A549 (cell line): ENCODE measurements at regions not wholly inside any gene's neighbourhood (a gene's known extent, or its start where the extent isn't known, plus 50 kb on each side); places are given as distances from the start of the nearest gene placed in this dataset.

Source experiments
- EP300 ChIP-seq, 2 experiments: fragments of >200 bp; sonication (Bioruptor Twin); formaldehyde crosslinking; IDR thresholded peaks; 2 replicates in 1 of 2; 3 replicates in 1 of 2; pipeline ENCODE4 v1.6.1; 2016 to 2017
- RNF2 ChIP-seq: fragments of 200-600 bp; sonication (generic); IDR thresholded peaks from 2 replicates; pipeline ENCODE4 v1.6.1; 2016; ENCODE audit warnings: low read depth, mild to moderate bottlenecking, antibody characterized with exemption, moderate library complexity, borderline replicate concordance
- TF ChIP-seq, protein P1 (sequence below): fragments of >200 bp; sonication (Bioruptor Twin); formaldehyde crosslinking; IDR thresholded peaks from 3 replicates; pipeline ENCODE4 v1.5.1; 2016

GRCh38 chr5:105993027-105993426 is 1677.7 kb downstream of the EFNA5 start:
- TF ChIP-seq, protein P1, sequence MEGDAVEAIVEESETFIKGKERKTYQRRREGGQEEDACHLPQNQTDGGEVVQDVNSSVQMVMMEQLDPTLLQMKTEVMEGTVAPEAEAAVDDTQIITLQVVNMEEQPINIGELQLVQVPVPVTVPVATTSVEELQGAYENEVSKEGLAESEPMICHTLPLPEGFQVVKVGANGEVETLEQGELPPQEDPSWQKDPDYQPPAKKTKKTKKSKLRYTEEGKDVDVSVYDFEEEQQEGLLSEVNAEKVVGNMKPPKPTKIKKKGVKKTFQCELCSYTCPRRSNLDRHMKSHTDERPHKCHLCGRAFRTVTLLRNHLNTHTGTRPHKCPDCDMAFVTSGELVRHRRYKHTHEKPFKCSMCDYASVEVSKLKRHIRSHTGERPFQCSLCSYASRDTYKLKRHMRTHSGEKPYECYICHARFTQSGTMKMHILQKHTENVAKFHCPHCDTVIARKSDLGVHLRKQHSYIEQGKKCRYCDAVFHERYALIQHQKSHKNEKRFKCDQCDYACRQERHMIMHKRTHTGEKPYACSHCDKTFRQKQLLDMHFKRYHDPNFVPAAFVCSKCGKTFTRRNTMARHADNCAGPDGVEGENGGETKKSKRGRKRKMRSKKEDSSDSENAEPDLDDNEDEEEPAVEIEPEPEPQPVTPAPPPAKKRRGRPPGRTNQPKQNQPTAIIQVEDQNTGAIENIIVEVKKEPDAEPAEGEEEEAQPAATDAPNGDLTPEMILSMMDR = no peak
- no peak for TF ChIP-seq RNF2
- no peak for TF ChIP-seq EP300 (IDR thresholded peaks at IDR 0.05)
